SU-DHL-6 (cell line): ENCODE measurements at regions not wholly inside any gene's neighbourhood (a gene's known extent, or its start where the extent isn't known, plus 50 kb on each side); places are given as distances from the start of the nearest gene placed in this dataset.

Experiments used
- CTCF ChIP-seq: fragments of 200-600 bp; sonication (generic); IDR thresholded peaks from one replicate; pipeline ENCODE4 v1.5.1; 2017; ENCODE audit warnings: antibody characterized with exemption, mild to moderate bottlenecking, low read length, moderate library complexity; ENCODE audit not compliant: insufficient read depth, poor library complexity, severe bottlenecking
- EZH2phosphoT487 ChIP-seq: fragments of 200-600 bp; sonication (generic), shearing (Covaris generic); conservative IDR thresholded peaks from 2 replicates; pipeline ENCODE4 v1.6.1; 2018; ENCODE audit warnings: mild to moderate bottlenecking, antibody characterized with exemption, low read length, moderate library complexity, mixed read lengths

GRCh38 chr13:30049692-30050091 lies 199.3 kb upstream of the UBL3 start:
- TF ChIP-seq CTCF, result no peak
- no peak for TF ChIP-seq EZH2phosphoT487
